Chondrocyte (in vitro differentiated cells): ENCODE measurements at regions not wholly inside any gene's neighbourhood (a gene's known extent, or its start where the extent isn't known, plus 50 kb on each side); places are given as distances from the start of the nearest gene placed in this dataset.

ENCODE experiments used
- DNase-seq: peaks from one replicate; pipeline ENCODE4 v3.0.0; 2021; ENCODE audit warnings: mixed read lengths, low spot score
- H3K27ac Mint-ChIP-seq: one replicate; pipeline ENCODE4 v1.8.0; 2021; ENCODE audit warnings: mild to moderate bottlenecking, moderate library complexity, mixed read lengths; ENCODE audit not compliant: unreplicated experiment
- H3K27me3 Mint-ChIP-seq: 2 replicates; pipeline ENCODE4 v1.8.0; 2021; ENCODE audit warnings: low read depth, mixed read lengths
- H3K36me3 Mint-ChIP-seq: 2 replicates; pipeline ENCODE4 v1.8.0; 2021; ENCODE audit warnings: low read depth, mixed read lengths
- H3K4me1 Mint-ChIP-seq: 2 replicates; pipeline ENCODE4 v1.8.0; 2021; ENCODE audit warnings: low read depth, mild to moderate bottlenecking, mixed read lengths
- H3K4me3 Mint-ChIP-seq: one replicate; pipeline ENCODE4 v1.8.0; 2021; ENCODE audit warnings: mild to moderate bottlenecking, moderate library complexity, mixed read lengths; ENCODE audit not compliant: unreplicated experiment
- H3K9me3 Mint-ChIP-seq: 2 replicates; pipeline ENCODE4 v1.8.0; 2021; ENCODE audit warnings: low read depth, mixed read lengths
- TF ChIP-seq, protein P1 (sequence below): fragments of 200-600 bp; sonication (generic); IDR thresholded peaks from 2 replicates; pipeline ENCODE4 v1.5.0; 2021; ENCODE audit warnings: antibody characterized with exemption, mild to moderate bottlenecking, moderate library complexity

GRCh38 chr11:69906453-69906907, 87.3 kb upstream of the FGF3 start:
- no peaks in the 10 kb centered on the region for H3K4me1 Mint-ChIP-seq
- TF ChIP-seq, protein P1, sequence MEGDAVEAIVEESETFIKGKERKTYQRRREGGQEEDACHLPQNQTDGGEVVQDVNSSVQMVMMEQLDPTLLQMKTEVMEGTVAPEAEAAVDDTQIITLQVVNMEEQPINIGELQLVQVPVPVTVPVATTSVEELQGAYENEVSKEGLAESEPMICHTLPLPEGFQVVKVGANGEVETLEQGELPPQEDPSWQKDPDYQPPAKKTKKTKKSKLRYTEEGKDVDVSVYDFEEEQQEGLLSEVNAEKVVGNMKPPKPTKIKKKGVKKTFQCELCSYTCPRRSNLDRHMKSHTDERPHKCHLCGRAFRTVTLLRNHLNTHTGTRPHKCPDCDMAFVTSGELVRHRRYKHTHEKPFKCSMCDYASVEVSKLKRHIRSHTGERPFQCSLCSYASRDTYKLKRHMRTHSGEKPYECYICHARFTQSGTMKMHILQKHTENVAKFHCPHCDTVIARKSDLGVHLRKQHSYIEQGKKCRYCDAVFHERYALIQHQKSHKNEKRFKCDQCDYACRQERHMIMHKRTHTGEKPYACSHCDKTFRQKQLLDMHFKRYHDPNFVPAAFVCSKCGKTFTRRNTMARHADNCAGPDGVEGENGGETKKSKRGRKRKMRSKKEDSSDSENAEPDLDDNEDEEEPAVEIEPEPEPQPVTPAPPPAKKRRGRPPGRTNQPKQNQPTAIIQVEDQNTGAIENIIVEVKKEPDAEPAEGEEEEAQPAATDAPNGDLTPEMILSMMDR = no peak
- peaks cover 22% of the 10 kb centered on the region for H3K27me3 Mint-ChIP-seq
- no peak for DNase-seq
- H3K27ac Mint-ChIP-seq = no peak overlapping the region
- no peak overlapping the region for H3K4me3 Mint-ChIP-seq
- no peaks in the 10 kb centered on the region for H3K9me3 Mint-ChIP-seq
- no peaks in the 10 kb centered on the region for H3K36me3 Mint-ChIP-seq

GRCh38 chr11:69907611-69908010, 88.4 kb upstream of the FGF3 start:
- Mint-ChIP-seq H3K27me3 (peaks cover 22% of the 10 kb centered on the region), H3K27ac (no peak overlapping the region), H3K9me3 (no peaks in the 10 kb centered on the region), H3K36me3 (no peaks in the 10 kb centered on the region), H3K4me1 (no peaks in the 10 kb centered on the region), H3K4me3 (no peak overlapping the region)
- TF ChIP-seq, protein P1 = no peak
- DNase-seq = peak; percentile 55

DNA sequence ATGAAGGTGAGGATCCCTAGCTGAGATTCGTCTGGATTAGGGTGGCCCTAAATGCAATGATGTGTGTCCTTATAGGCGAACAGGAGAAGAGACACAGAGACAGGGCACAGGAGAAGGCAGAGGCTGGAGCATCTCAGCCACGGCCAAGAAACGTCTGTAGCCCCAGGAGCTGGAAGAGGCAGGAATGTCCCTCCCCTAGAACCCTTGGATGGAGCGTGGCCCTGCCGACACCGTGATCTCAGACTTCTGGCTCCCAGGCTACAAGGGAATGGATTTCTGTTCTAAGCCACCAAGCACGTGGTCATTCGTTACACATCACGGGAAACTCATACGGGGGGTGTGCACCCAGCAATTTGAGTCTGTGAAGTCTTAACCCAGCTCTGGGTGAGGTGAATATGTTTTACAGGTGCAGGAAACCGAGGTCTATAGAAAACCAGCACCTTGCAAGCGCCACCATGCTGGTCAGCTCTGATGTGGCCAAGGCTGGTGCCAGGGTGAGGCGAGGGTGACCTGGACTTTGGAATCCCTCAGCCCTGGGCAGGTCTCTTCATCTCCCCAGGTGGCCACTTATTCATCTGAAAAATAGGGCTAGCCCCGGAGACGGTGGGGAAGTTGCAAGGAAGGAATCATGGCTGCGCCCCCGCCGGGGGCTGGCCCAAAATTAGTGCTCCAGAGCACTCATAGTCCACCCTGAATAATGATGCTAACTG, 89.5 kb upstream of the FGF3 start:
- DNase-seq = peak; percentile 55
- H3K4me3 Mint-ChIP-seq = no peak overlapping the region
- H3K36me3 Mint-ChIP-seq = no peaks in the 10 kb centered on the region
- H3K4me1 Mint-ChIP-seq = no peaks in the 10 kb centered on the region
- no peak overlapping the region for H3K27ac Mint-ChIP-seq
- peaks cover 19% of the 10 kb centered on the region for H3K27me3 Mint-ChIP-seq
- H3K9me3 Mint-ChIP-seq = no peaks in the 10 kb centered on the region
- TF ChIP-seq, protein P1 = no peak

DNA sequence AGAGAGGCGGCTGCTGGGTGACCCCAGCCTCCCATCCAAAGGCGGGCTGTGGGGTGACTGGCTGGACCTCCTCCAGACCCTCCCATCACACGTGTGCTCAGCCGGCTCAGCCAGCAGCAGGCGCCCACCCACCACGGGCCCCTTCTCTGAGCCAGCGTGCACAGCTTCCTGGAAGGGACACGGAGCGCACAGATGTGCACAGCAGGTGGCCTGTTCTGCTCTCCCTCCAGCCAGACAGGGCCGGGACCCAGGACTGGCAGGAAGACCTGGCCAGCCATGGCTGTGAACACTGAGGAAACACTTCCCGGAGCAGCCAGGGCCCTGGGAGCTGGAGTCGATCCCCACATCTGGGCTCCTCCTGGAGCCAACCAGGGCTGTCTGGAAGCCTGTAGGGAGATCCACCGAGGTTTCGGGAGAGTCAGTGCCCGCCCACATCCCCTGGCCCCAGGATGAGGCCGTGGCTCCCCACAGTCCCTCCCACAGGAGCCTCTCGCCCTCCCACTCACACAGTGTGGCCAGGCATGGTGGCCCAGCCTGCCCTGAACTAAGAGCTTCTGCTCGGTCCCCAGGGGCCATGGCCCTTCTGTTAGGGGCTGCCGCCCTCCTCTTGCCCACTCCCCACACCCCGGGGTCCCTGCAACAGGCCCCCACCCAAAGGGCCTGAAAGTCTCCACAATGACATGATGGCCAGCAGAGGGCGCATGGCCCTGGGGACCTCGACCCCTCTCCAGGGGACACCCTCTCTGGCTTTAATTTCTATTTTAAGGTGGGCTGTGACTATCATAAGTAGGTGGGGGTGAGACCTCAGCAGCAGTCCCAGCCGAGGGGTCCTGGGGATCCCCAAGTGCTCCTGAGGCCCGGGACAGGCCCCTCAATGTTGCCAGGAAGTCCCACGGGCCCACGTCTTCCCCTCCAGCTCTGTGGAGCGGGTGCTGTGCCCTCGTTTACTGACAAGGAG, 90.6 kb upstream of the FGF3 start:
- Mint-ChIP-seq H3K9me3 (no peaks in the 10 kb centered on the region), H3K27me3 (peaks cover 14% of the 10 kb centered on the region), H3K36me3 (no peaks in the 10 kb centered on the region), H3K4me3 (no peak overlapping the region), H3K4me1 (peaks cover under 1% of the 10 kb centered on the region), H3K27ac (no peak overlapping the region)
- TF ChIP-seq, protein P1 = peak; percentile 88
- peak; percentile 84 for DNase-seq
